ENCODE measurements at regions not wholly inside any gene's neighbourhood (a gene's known extent, or its start where the extent isn't known, plus 50 kb on each side); places are given as distances from the start of the nearest gene placed in this dataset.

DNA sequence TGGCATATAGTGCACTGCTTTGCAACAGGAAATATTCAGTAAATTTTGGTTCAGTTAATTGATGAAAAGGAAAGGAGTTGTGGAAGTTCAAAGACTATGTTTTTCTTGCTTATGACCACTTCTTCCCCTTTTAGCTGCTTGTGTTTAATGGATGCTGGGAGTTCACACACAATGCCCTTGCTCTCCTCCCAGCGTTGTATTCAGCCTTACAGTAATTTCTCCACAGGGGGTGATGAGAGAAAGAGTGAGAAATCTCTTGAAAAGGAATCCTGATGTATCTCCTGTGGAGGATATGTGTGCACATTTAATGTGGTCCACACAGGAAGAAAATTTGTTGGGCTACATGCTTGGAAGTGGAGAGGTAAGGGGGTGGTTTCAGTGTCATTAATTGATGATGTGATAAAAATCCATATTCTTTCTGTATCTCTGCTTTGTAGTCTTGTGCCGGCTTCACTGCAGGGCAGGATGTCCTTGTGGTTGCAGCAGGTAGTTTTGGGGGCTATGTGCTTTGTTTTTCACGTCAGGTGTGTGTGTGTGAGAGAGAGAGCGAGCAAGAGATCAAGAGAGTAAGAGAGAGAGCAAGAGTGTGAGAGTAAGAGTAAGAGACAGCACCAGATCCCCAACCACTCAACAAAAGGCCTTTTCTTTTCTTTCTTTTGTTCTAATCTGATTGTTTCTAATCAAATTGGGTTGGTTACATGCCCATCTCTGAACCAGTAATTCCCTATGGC, 204.4 kb downstream of the RWDD3 start:
- Histone ChIP-seq H3K79me2 (ENCODE audit: insufficient read depth, low read length) (no peaks in the 10 kb centered on the region), H3K27me3 (ENCODE audit: control insufficient read depth in 1 of 2, insufficient read depth in 2 of 2, low read length in 2 of 2) (peaks cover 0 to 3% of the 10 kb centered on the region in 2 experiments; a peak in 1 of 5 replicates), H3K27ac (ENCODE audit: extremely low read length, insufficient read depth, low read length) (no peak overlapping the region), H3K9ac (ENCODE audit: insufficient read depth, low read depth, low read length) (no peak overlapping the region), H4K20me1 (ENCODE audit: insufficient read depth, low read length) (no peaks in the 10 kb centered on the region), H2AFZ (ENCODE audit: low read length) (no peak overlapping the region), H3K9me3 (ENCODE audit: low read length) (no peaks in the 10 kb centered on the region), H3K4me2 (ENCODE audit: low read depth, low read length) (no peak overlapping the region), H3K4me3 (replicated peaks in 1 of 3; ENCODE audit: insufficient read depth in 1 of 3, low read depth in 2 of 3, low read length in 3 of 3) (no peak overlapping the region), H3K4me1 (ENCODE audit: insufficient read depth, low read length) (no peaks in the 10 kb centered on the region), H3K36me3 (replicated peaks in 1 of 2; ENCODE audit: control insufficient read depth in 1 of 2, insufficient read depth in 2 of 2, low read length in 2 of 2) (no peaks in the 10 kb centered on the region)
- TF ChIP-seq ARHGAP35 (CRISPR knock-in tag; IDR thresholded peaks at IDR 0.05; ENCODE audit: borderline replicate concordance) (no peak), THAP7 (CRISPR knock-in tag; IDR thresholded peaks at IDR 0.05) (no peak)
- ChIA-PET POLR2A (no interaction called here), CTCF (ENCODE audit: low intra/inter-chr PET ratio, low total read pairs) (no interaction called here)
- no peak for ATAC-seq
- intact Hi-C loops (cut with micrococcal nuclease; ENCODE audit: unreplicated experiment) (no loop called here), in situ Hi-C loops (cut with HindIII; ENCODE audit: extremely low pct_ligation_motif_present, low pct_unique_long_range_greater_than_20kb) (no loop called here)
- BruUV-seq (replicated peaks), result no TSS peak
- 1% methylated on average over 4 of the region's 4 CpGs for WGBS (ENCODE audit: low lambda C conversion rate)
- no peak for FAIRE-seq
- DNase-seq (ENCODE audit: low spot score), result no peak

- intact Hi-C loops (cut with micrococcal nuclease; ENCODE audit: unreplicated experiment), result no loop called here
- Histone ChIP-seq H3K4me2 (ENCODE audit: low read depth, low read length) (no peak overlapping the region), H2AFZ (ENCODE audit: low read length) (no peak overlapping the region), H3K9ac (ENCODE audit: insufficient read depth, low read depth, low read length) (no peak overlapping the region), H4K20me1 (ENCODE audit: insufficient read depth, low read length) (no peaks in the 10 kb centered on the region), H3K36me3 (replicated peaks in 1 of 2; ENCODE audit: control insufficient read depth in 1 of 2, insufficient read depth in 2 of 2, low read length in 2 of 2) (no peaks in the 10 kb centered on the region), H3K4me3 (replicated peaks in 1 of 3; ENCODE audit: insufficient read depth in 1 of 3, low read depth in 2 of 3, low read length in 3 of 3) (no peak overlapping the region), H3K27ac (ENCODE audit: extremely low read length, insufficient read depth, low read length) (no peak overlapping the region), H3K9me3 (ENCODE audit: low read length) (no peaks in the 10 kb centered on the region), H3K27me3 (ENCODE audit: control insufficient read depth in 1 of 2, insufficient read depth in 2 of 2, low read length in 2 of 2) (peaks cover 0 to 3% of the 10 kb centered on the region in 2 experiments; a peak in 1 of 5 replicates), H3K79me2 (ENCODE audit: insufficient read depth, low read length) (no peaks in the 10 kb centered on the region), H3K4me1 (ENCODE audit: insufficient read depth, low read length) (no peaks in the 10 kb centered on the region)
- ChIA-PET POLR2A (no interaction called here), CTCF (ENCODE audit: low intra/inter-chr PET ratio, low total read pairs) (no interaction called here)
- in situ Hi-C loops (cut with HindIII; ENCODE audit: extremely low pct_ligation_motif_present, low pct_unique_long_range_greater_than_20kb), result no loop called here
- WGBS (ENCODE audit: low lambda C conversion rate), result 30% methylated on average over 4 of the region's 4 CpGs
- DNase-seq (ENCODE audit: low spot score) (no peak), ATAC-seq (no peak), FAIRE-seq (no peak)
- BruUV-seq (replicated peaks), result no TSS peak
- TF ChIP-seq ZNF766 (CRISPR knock-in tag; IDR thresholded peaks at IDR 0.05; ENCODE audit: borderline replicate concordance) (no peak), SATB2 (CRISPR knock-in tag; IDR thresholded peaks at IDR 0.05) (no peak), HHEX (CRISPR knock-in tag; IDR thresholded peaks at IDR 0.05) (no peak), HOXA9 (CRISPR knock-in tag; IDR thresholded peaks at IDR 0.05; ENCODE audit: borderline replicate concordance) (no peak), RFX1 (IDR thresholded peaks at IDR 0.05) (no peak), ZNF329 (CRISPR knock-in tag; IDR thresholded peaks at IDR 0.05; ENCODE audit: low read depth) (no peak), PTBP1 (IDR thresholded peaks at IDR 0.05; ENCODE audit: low read depth, low read length, poor library complexity, severe bottlenecking) (no peak), NFATC3 (CRISPR knock-in tag; IDR thresholded peaks at IDR 0.05) (no peak), KAT2B (IDR thresholded peaks at IDR 0.05; ENCODE audit: borderline replicate concordance, low read depth, low read length) (no peak), ZNF496 (CRISPR knock-in tag; IDR thresholded peaks at IDR 0.05; ENCODE audit: insufficient replicate concordance) (no peak)
- TF ChIP-seq, protein P1, sequence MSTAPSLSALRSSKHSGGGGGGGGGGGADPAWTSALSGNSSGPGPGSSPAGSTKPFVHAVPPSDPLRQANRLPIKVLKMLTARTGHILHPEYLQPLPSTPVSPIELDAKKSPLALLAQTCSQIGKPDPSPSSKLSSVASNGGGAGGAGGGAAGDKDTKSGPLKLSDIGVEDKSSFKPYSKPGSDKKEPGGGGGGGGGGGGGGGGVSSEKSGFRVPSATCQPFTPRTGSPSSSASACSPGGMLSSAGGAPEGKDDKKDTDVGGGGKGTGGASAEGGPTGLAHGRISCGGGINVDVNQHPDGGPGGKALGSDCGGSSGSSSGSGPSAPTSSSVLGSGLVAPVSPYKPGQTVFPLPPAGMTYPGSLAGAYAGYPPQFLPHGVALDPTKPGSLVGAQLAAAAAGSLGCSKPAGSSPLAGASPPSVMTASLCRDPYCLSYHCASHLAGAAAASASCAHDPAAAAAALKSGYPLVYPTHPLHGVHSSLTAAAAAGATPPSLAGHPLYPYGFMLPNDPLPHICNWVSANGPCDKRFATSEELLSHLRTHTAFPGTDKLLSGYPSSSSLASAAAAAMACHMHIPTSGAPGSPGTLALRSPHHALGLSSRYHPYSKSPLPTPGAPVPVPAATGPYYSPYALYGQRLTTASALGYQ (CRISPR knock-in tag; IDR thresholded peaks at IDR 0.05), result no peak
- TF ChIP-seq, protein P2, sequence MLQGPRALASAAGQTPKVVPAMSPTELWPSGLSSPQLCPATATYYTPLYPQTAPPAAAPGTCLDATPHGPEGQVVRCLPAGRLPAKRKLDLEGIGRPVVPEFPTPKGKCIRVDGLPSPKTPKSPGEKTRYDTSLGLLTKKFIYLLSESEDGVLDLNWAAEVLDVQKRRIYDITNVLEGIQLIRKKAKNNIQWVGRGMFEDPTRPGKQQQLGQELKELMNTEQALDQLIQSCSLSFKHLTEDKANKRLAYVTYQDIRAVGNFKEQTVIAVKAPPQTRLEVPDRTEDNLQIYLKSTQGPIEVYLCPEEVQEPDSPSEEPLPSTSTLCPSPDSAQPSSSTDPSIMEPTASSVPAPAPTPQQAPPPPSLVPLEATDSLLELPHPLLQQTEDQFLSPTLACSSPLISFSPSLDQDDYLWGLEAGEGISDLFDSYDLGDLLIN (CRISPR knock-in tag; IDR thresholded peaks at IDR 0.05; ENCODE audit: borderline replicate concordance), result no peak
- TF ChIP-seq, protein P3, sequence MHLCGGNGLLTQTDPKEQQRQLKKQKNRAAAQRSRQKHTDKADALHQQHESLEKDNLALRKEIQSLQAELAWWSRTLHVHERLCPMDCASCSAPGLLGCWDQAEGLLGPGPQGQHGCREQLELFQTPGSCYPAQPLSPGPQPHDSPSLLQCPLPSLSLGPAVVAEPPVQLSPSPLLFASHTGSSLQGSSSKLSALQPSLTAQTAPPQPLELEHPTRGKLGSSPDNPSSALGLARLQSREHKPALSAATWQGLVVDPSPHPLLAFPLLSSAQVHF (CRISPR knock-in tag; IDR thresholded peaks at IDR 0.05), result no peak
These were observed 206.5 kb downstream of the RWDD3 start for GRCh38 chr1:95440511-95440910.
